ENCODE measurements at regions not wholly inside any gene's neighbourhood (a gene's known extent, or its start where the extent isn't known, plus 50 kb on each side); places are given as distances from the start of the nearest gene placed in this dataset.

GRCh38 chrX:16488959-16489358 is 161.0 kb upstream of the S100G start:
- no peak for TF ChIP-seq CTCF (IDR thresholded peaks at IDR 0.05)

GRCh38 chrX:16491461-16491860 is 158.5 kb upstream of the S100G start:
- DNase-seq (ENCODE audit: low spot score), result no peak
- Histone ChIP-seq H3K4me3 (no peak overlapping the region), H3K4me1 (ENCODE audit: control insufficient read depth in 1 of 2, low read depth in 2 of 2) (no peaks in the 10 kb centered on the region), H3K27ac (no peak overlapping the region), H3K9me3 (no peaks in the 10 kb centered on the region), H3K36me3 (no peaks in the 10 kb centered on the region), H3K27me3 (replicated peaks; ENCODE audit: insufficient read depth) (no peaks in the 10 kb centered on the region)
- TF ChIP-seq CTCF (IDR thresholded peaks at IDR 0.05), result no peak
- no peak for ATAC-seq (ENCODE audit: insufficient number of reproducible peaks, low FRiP score, low read depth)

More at GRCh38 chrX:16488959-16489358, 161.0 kb upstream of the S100G start:
- no peaks in the 10 kb centered on the region for H3K27me3 ChIP-seq (replicated peaks; ENCODE audit: insufficient read depth)
- DNase-seq (ENCODE audit: low spot score) (no peak), ATAC-seq (ENCODE audit: insufficient number of reproducible peaks, low FRiP score, low read depth) (no peak)
- H3K36me3 ChIP-seq, result no peaks in the 10 kb centered on the region
- no peak overlapping the region for H3K27ac ChIP-seq
- no peaks in the 10 kb centered on the region for H3K4me1 ChIP-seq (ENCODE audit: control insufficient read depth in 1 of 2, low read depth in 2 of 2)
- H3K4me3 ChIP-seq, result no peak overlapping the region
- no peaks in the 10 kb centered on the region for H3K9me3 ChIP-seq

GRCh38 chrX:16496175-16496574 is 153.8 kb upstream of the S100G start:
- no peak for ATAC-seq (ENCODE audit: insufficient number of reproducible peaks, low FRiP score, low read depth)
- no peak for DNase-seq (ENCODE audit: low spot score)
- no peaks in the 10 kb centered on the region for H3K9me3 ChIP-seq
- no peaks in the 10 kb centered on the region for H3K36me3 ChIP-seq
- no peak overlapping the region for H3K4me3 ChIP-seq
- H3K4me1 ChIP-seq (ENCODE audit: control insufficient read depth in 1 of 2, low read depth in 2 of 2), result no peaks in the 10 kb centered on the region
- H3K27ac ChIP-seq, result no peak overlapping the region
- no peak for TF ChIP-seq CTCF (IDR thresholded peaks at IDR 0.05)
- no peaks in the 10 kb centered on the region for H3K27me3 ChIP-seq (replicated peaks; ENCODE audit: insufficient read depth)

GRCh38 chrX:16511796-16512776 is 137.9 kb upstream of the S100G start:
- no peaks in the 10 kb centered on the region for H3K4me1 ChIP-seq (ENCODE audit: control insufficient read depth in 1 of 2, low read depth in 2 of 2)
- H3K27me3 ChIP-seq (replicated peaks; ENCODE audit: insufficient read depth), result no peaks in the 10 kb centered on the region
- H3K4me3 ChIP-seq, result no peak overlapping the region
- H3K9me3 ChIP-seq, result no peaks in the 10 kb centered on the region
- no peak for TF ChIP-seq CTCF (IDR thresholded peaks at IDR 0.05)
- DNase-seq (ENCODE audit: low spot score) (no peak), ATAC-seq (ENCODE audit: insufficient number of reproducible peaks, low FRiP score, low read depth) (no peak)
- H3K36me3 ChIP-seq, result no peaks in the 10 kb centered on the region
- no peak overlapping the region for H3K27ac ChIP-seq

- ATAC-seq (ENCODE audit: insufficient number of reproducible peaks, low FRiP score, low read depth) (no peak), DNase-seq (ENCODE audit: low spot score) (no peak)
- Histone ChIP-seq H3K27ac (no peak overlapping the region), H3K4me1 (ENCODE audit: control insufficient read depth in 1 of 2, low read depth in 2 of 2) (no peaks in the 10 kb centered on the region), H3K9me3 (no peaks in the 10 kb centered on the region), H3K4me3 (no peak overlapping the region), H3K27me3 (replicated peaks; ENCODE audit: insufficient read depth) (no peaks in the 10 kb centered on the region), H3K36me3 (no peaks in the 10 kb centered on the region)
- no peak for TF ChIP-seq CTCF (IDR thresholded peaks at IDR 0.05)
Measured at GRCh38 chrX:16516232-16516876, 133.6 kb upstream of the S100G start.
